ENCODE measurements at regions not wholly inside any gene's neighbourhood (a gene's known extent, or its start where the extent isn't known, plus 50 kb on each side); places are given as distances from the start of the nearest gene placed in this dataset.

- no peaks in the 10 kb centered on the region for H4K20me1 ChIP-seq (ENCODE audit: control insufficient read depth, insufficient read depth, low read depth, low read length)
- H3F3A ChIP-seq (ENCODE audit: control insufficient read depth, insufficient read depth), result no peaks in the 10 kb centered on the region
- no peaks in the 10 kb centered on the region for H3K36me3 ChIP-seq (ENCODE audit: control insufficient read depth, low read length)
- no peak overlapping the region for H3K4me3 ChIP-seq (ENCODE audit: low read length)
- H3K27ac ChIP-seq (ENCODE audit: low read depth, low read length), result no peak overlapping the region
- H3K27me3 ChIP-seq (ENCODE audit: control insufficient read depth, low read length), result no peaks in the 10 kb centered on the region
- no peaks in the 10 kb centered on the region for H3K79me2 ChIP-seq (ENCODE audit: control insufficient read depth, low read length)
- H3K9me3 ChIP-seq (ENCODE audit: control insufficient read depth, insufficient read depth, low read length), result no peaks in the 10 kb centered on the region
- H3K4me2 ChIP-seq (ENCODE audit: low read length), result no peak overlapping the region
- TF ChIP-seq, protein P1, sequence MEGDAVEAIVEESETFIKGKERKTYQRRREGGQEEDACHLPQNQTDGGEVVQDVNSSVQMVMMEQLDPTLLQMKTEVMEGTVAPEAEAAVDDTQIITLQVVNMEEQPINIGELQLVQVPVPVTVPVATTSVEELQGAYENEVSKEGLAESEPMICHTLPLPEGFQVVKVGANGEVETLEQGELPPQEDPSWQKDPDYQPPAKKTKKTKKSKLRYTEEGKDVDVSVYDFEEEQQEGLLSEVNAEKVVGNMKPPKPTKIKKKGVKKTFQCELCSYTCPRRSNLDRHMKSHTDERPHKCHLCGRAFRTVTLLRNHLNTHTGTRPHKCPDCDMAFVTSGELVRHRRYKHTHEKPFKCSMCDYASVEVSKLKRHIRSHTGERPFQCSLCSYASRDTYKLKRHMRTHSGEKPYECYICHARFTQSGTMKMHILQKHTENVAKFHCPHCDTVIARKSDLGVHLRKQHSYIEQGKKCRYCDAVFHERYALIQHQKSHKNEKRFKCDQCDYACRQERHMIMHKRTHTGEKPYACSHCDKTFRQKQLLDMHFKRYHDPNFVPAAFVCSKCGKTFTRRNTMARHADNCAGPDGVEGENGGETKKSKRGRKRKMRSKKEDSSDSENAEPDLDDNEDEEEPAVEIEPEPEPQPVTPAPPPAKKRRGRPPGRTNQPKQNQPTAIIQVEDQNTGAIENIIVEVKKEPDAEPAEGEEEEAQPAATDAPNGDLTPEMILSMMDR (IDR thresholded peaks at IDR 0.05; ENCODE audit: low read depth, low read length, poor library complexity, severe bottlenecking), result no peak
- TF ChIP-seq EZH2phosphoT487 (IDR thresholded peaks at IDR 0.05; ENCODE audit: borderline replicate concordance, low read length), result no peak
- H3K4me1 ChIP-seq (ENCODE audit: control insufficient read depth, low read length), result no peaks in the 10 kb centered on the region
- H3K9me2 ChIP-seq (replicated peaks; ENCODE audit: control insufficient read depth, low read length), result no peaks in the 10 kb centered on the region
Measured at GRCh38 chr16:63174801-63175200, 1138.6 kb upstream of the CDH8 start.

- Histone ChIP-seq H3K9me3 (ENCODE audit: control insufficient read depth, insufficient read depth, low read length) (no peaks in the 10 kb centered on the region), H3F3A (ENCODE audit: control insufficient read depth, insufficient read depth) (no peaks in the 10 kb centered on the region)
- TF ChIP-seq EZH2phosphoT487 (IDR thresholded peaks at IDR 0.05; ENCODE audit: borderline replicate concordance, low read length), result no peak
- TF ChIP-seq, protein P1 (IDR thresholded peaks at IDR 0.05; ENCODE audit: low read depth, low read length, poor library complexity, severe bottlenecking), result no peak
Measured at GRCh38 chr16:63171545-63171944, 1135.3 kb upstream of the CDH8 start.

GRCh38 chr16:63169100-63169499, 1132.9 kb upstream of the CDH8 start:
- H3K79me2 ChIP-seq (ENCODE audit: control insufficient read depth, low read length), result no peaks in the 10 kb centered on the region
- H3K27ac ChIP-seq (ENCODE audit: low read depth, low read length), result no peak overlapping the region

More at GRCh38 chr16:63171545-63171944, 1135.3 kb upstream of the CDH8 start:
- no peak overlapping the region for H3K4me2 ChIP-seq (ENCODE audit: low read length)
- H3K4me3 ChIP-seq (ENCODE audit: low read length), result no peak overlapping the region
- H3K9me2 ChIP-seq (replicated peaks; ENCODE audit: control insufficient read depth, low read length), result no peaks in the 10 kb centered on the region
- H4K20me1 ChIP-seq (ENCODE audit: control insufficient read depth, insufficient read depth, low read depth, low read length), result no peaks in the 10 kb centered on the region
- H3K27ac ChIP-seq (ENCODE audit: low read depth, low read length), result no peak overlapping the region
- no peaks in the 10 kb centered on the region for H3K27me3 ChIP-seq (ENCODE audit: control insufficient read depth, low read length)
- H3K36me3 ChIP-seq (ENCODE audit: control insufficient read depth, low read length), result no peaks in the 10 kb centered on the region
- no peaks in the 10 kb centered on the region for H3K79me2 ChIP-seq (ENCODE audit: control insufficient read depth, low read length)
- no peaks in the 10 kb centered on the region for H3K4me1 ChIP-seq (ENCODE audit: control insufficient read depth, low read length)

More at GRCh38 chr16:63169100-63169499, 1132.9 kb upstream of the CDH8 start:
- Histone ChIP-seq H3K4me1 (ENCODE audit: control insufficient read depth, low read length) (no peaks in the 10 kb centered on the region), H3K4me2 (ENCODE audit: low read length) (no peak overlapping the region), H3F3A (ENCODE audit: control insufficient read depth, insufficient read depth) (no peaks in the 10 kb centered on the region), H3K9me3 (ENCODE audit: control insufficient read depth, insufficient read depth, low read length) (no peaks in the 10 kb centered on the region), H3K36me3 (ENCODE audit: control insufficient read depth, low read length) (no peaks in the 10 kb centered on the region), H4K20me1 (ENCODE audit: control insufficient read depth, insufficient read depth, low read depth, low read length) (no peaks in the 10 kb centered on the region), H3K4me3 (ENCODE audit: low read length) (no peak overlapping the region), H3K9me2 (replicated peaks; ENCODE audit: control insufficient read depth, low read length) (no peaks in the 10 kb centered on the region), H3K27me3 (ENCODE audit: control insufficient read depth, low read length) (no peaks in the 10 kb centered on the region)
- TF ChIP-seq EZH2phosphoT487 (IDR thresholded peaks at IDR 0.05; ENCODE audit: borderline replicate concordance, low read length), result no peak
- TF ChIP-seq, protein P1 (IDR thresholded peaks at IDR 0.05; ENCODE audit: low read depth, low read length, poor library complexity, severe bottlenecking), result no peak

All from DOHH2 (cell line).